ENCODE measurements at regions not wholly inside any gene's neighbourhood (a gene's known extent, or its start where the extent isn't known, plus 50 kb on each side); places are given as distances from the start of the nearest gene placed in this dataset.

DNA sequence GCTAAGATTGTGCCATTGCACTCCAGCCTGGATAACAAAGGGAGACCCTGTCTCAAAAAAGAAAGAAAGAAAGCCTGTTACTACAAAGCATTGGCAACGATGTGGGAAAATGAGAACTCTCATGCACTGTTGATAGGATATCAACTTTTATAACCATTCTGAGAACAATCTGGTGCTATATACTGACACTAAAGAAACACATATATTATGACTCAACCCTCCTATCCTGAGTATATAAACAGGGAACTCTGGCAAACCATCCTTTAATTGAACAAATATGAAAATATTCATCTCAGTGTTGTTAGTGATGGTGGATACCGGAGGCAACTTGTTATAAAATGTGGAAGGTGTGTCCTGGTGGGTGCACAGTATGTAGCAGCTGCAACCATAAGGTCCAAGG lies 53.0 kb upstream of the SOD3 start:
- TF ChIP-seq, protein P1, sequence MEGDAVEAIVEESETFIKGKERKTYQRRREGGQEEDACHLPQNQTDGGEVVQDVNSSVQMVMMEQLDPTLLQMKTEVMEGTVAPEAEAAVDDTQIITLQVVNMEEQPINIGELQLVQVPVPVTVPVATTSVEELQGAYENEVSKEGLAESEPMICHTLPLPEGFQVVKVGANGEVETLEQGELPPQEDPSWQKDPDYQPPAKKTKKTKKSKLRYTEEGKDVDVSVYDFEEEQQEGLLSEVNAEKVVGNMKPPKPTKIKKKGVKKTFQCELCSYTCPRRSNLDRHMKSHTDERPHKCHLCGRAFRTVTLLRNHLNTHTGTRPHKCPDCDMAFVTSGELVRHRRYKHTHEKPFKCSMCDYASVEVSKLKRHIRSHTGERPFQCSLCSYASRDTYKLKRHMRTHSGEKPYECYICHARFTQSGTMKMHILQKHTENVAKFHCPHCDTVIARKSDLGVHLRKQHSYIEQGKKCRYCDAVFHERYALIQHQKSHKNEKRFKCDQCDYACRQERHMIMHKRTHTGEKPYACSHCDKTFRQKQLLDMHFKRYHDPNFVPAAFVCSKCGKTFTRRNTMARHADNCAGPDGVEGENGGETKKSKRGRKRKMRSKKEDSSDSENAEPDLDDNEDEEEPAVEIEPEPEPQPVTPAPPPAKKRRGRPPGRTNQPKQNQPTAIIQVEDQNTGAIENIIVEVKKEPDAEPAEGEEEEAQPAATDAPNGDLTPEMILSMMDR (IDR thresholded peaks at IDR 0.05; ENCODE audit: poor library complexity), result no peak
- TF ChIP-seq EZH2 (IDR thresholded peaks at IDR 0.05; ENCODE audit: borderline replicate concordance), result no peak

Measured in hepatocyte (in vitro differentiated cells).